ENCODE measurements at regions not wholly inside any gene's neighbourhood (a gene's known extent, or its start where the extent isn't known, plus 50 kb on each side); places are given as distances from the start of the nearest gene placed in this dataset.

GRCh38 chr2:177147834-177148445 is 64.7 kb upstream of the HNRNPA3 start:
- intact Hi-C loops (cut with DNase I) = loop anchor here (10.0 kb wide), 1 partner anchor 483 kb away; no protein-coding TSS in a partner anchor
- H3K27ac ChIP-seq (ENCODE audit: low read depth in 2 of 2, low read length in 2 of 2) = no peak overlapping the region
- TF ChIP-seq CTCF (IDR thresholded peaks at IDR 0.05; ENCODE audit: borderline replicate concordance, extremely low read depth, insufficient read depth) = no peak
- peaks cover 0 to 3% (median 0%) of the 10 kb centered on the region in 3 donors for H3K4me1 ChIP-seq (ENCODE audit: control insufficient read depth in 2 of 3, insufficient read depth in 2 of 3, low read depth in 1 of 3, low read length in 3 of 3)
- no peaks in the 10 kb centered on the region for H3K9me3 ChIP-seq (ENCODE audit: control insufficient read depth in 2 of 3, insufficient read depth in 1 of 3, low read length in 3 of 3)
- H3K4me3 ChIP-seq (ENCODE audit: low read length in 3 of 3) = peak overlapping the region; percentile 19 to 75 (median 34)
- peaks cover 2% of the 10 kb centered on the region for H3K27me3 ChIP-seq (ENCODE audit: control insufficient read depth, insufficient read depth, low read length)
- no peaks in the 10 kb centered on the region for H3K36me3 ChIP-seq (ENCODE audit: control insufficient read depth in 2 of 3, insufficient read depth in 3 of 3, low read length in 3 of 3)
- FAIRE-seq (no peak), DNase-seq (peak in 3 of 5 donors; percentile 16 to 57 (median 46))
- no peak overlapping the region for H3K9ac ChIP-seq (ENCODE audit: low read length in 3 of 3)

- H3K9me3 ChIP-seq (ENCODE audit: control insufficient read depth in 2 of 3, insufficient read depth in 1 of 3, low read length in 3 of 3) = no peaks in the 10 kb centered on the region
- H3K4me3 ChIP-seq (ENCODE audit: low read length in 3 of 3) = peak overlapping the region; percentile 63 to 75 (median 66)
- H3K4me1 ChIP-seq (ENCODE audit: control insufficient read depth in 2 of 3, insufficient read depth in 2 of 3, low read depth in 1 of 3, low read length in 3 of 3) = peaks cover 0 to 3% (median 0%) of the 10 kb centered on the region in 3 donors
- intact Hi-C loops (cut with DNase I) = loop anchor here (10.0 kb wide), 1 partner anchor 484 kb away; no protein-coding TSS in a partner anchor
- DNase-seq (peak; percentile 84 to 95 (median 90)), FAIRE-seq (peak; percentile 95)
- H3K27me3 ChIP-seq (ENCODE audit: control insufficient read depth, insufficient read depth, low read length) = peaks cover 2% of the 10 kb centered on the region
- H3K36me3 ChIP-seq (ENCODE audit: control insufficient read depth in 2 of 3, insufficient read depth in 3 of 3, low read length in 3 of 3) = no peaks in the 10 kb centered on the region
- peak overlapping the region; percentile 21 to 68 (median 62) for H3K9ac ChIP-seq (ENCODE audit: low read length in 3 of 3)
- peak; percentile 76 for TF ChIP-seq CTCF (IDR thresholded peaks at IDR 0.05; ENCODE audit: borderline replicate concordance, extremely low read depth, insufficient read depth)
- no peak overlapping the region for H3K27ac ChIP-seq (ENCODE audit: low read depth in 2 of 2, low read length in 2 of 2)
Measured at GRCh38 chr2:177148477-177149154, 64.0 kb upstream of the HNRNPA3 start.

- peak overlapping the region in 1 of 3 donors; percentile 75 for H3K4me3 ChIP-seq (ENCODE audit: low read length in 3 of 3)
- no peaks in the 10 kb centered on the region for H3K9me3 ChIP-seq (ENCODE audit: control insufficient read depth in 2 of 3, insufficient read depth in 1 of 3, low read length in 3 of 3)
- DNase-seq (no peak), FAIRE-seq (no peak)
- peaks cover 0 to 3% (median 0%) of the 10 kb centered on the region in 3 donors for H3K4me1 ChIP-seq (ENCODE audit: control insufficient read depth in 2 of 3, insufficient read depth in 2 of 3, low read depth in 1 of 3, low read length in 3 of 3)
- intact Hi-C loops (cut with DNase I) = loop anchor here (10.0 kb wide), 1 partner anchor 484 kb away; no protein-coding TSS in a partner anchor
- peaks cover 2% of the 10 kb centered on the region for H3K27me3 ChIP-seq (ENCODE audit: control insufficient read depth, insufficient read depth, low read length)
- H3K36me3 ChIP-seq (ENCODE audit: control insufficient read depth in 2 of 3, insufficient read depth in 3 of 3, low read length in 3 of 3) = no peaks in the 10 kb centered on the region
- TF ChIP-seq CTCF (IDR thresholded peaks at IDR 0.05; ENCODE audit: borderline replicate concordance, extremely low read depth, insufficient read depth) = no peak
- peak overlapping the region in 1 of 3 donors; percentile 62 for H3K9ac ChIP-seq (ENCODE audit: low read length in 3 of 3)
- H3K27ac ChIP-seq (ENCODE audit: low read depth in 2 of 2, low read length in 2 of 2) = no peak overlapping the region
Measured at GRCh38 chr2:177149155-177149503, 63.5 kb upstream of the HNRNPA3 start.
